Panc1 (cell line): ENCODE measurements at regions not wholly inside any gene's neighbourhood (a gene's known extent, or its start where the extent isn't known, plus 50 kb on each side); places are given as distances from the start of the nearest gene placed in this dataset.

Experiments used
- CTCF ChIP-seq: fragments of 450-650 bp; IDR thresholded peaks from 2 replicates; pipeline ENCODE4 v1.5.1; 2017; ENCODE audit warnings: mild to moderate bottlenecking
- POLR2AphosphoS5 ChIP-seq: IDR thresholded peaks from 2 replicates; pipeline ENCODE4 v1.6.1; 2012; ENCODE audit warnings: mild to moderate bottlenecking, low read depth, low read length, moderate library complexity
- SIN3A ChIP-seq: IDR thresholded peaks from 2 replicates; pipeline ENCODE4 v1.6.1; 2012; ENCODE audit warnings: low read depth, mild to moderate bottlenecking, low read length, moderate library complexity, borderline replicate concordance; ENCODE audit not compliant: insufficient read depth

GRCh38 chr2:121005453-121005852, 269.8 kb downstream of the GLI2 start:
- TF ChIP-seq CTCF (no peak), POLR2AphosphoS5 (no peak), SIN3A (no peak)
